ENCODE measurements at regions not wholly inside any gene's neighbourhood (a gene's known extent, or its start where the extent isn't known, plus 50 kb on each side); places are given as distances from the start of the nearest gene placed in this dataset.

DNA sequence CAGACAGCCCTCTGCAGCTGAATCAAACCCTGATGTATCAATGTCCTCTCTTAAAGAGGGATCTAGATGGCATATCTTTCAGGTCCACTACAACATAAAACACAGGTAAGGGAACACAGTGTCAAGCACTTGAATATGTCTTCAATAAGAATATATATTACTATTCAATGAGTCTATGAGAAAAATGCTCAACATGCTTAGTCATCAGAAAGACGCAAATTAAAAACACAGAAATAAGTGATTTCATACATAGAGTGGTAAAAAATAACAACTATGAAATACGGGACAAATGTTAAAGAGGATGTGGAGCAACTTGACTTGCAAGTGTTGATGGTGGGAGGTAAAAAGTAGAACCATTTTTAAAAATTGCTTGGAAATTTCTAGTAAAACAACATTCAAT, 544.6 kb upstream of the HS3ST1 start:
- no peak overlapping the region for H3K4me3 ChIP-seq (ENCODE audit: low read length)
- no peaks in the 10 kb centered on the region for H3K27me3 ChIP-seq (ENCODE audit: insufficient read depth, low read depth, low read length)
- no peaks in the 10 kb centered on the region for H3K79me2 ChIP-seq (replicated peaks; ENCODE audit: insufficient read depth, low read length)
- H3K9ac ChIP-seq (ENCODE audit: low read length), result no peak overlapping the region
- H4K20me1 ChIP-seq (ENCODE audit: insufficient read depth), result no peaks in the 10 kb centered on the region
- TF ChIP-seq SMC3 (conservative IDR thresholded peaks at IDR 0.05; ENCODE audit: poor library complexity) (no peak), EZH2 (IDR thresholded peaks at IDR 0.05; ENCODE audit: borderline replicate concordance, insufficient read depth, low read length, poor library complexity, severe bottlenecking) (no peak), TAF1 (IDR thresholded peaks at IDR 0.05; ENCODE audit: low read depth) (no peak), POLR2AphosphoS5 (IDR thresholded peaks at IDR 0.05) (no peak), EP300 (conservative IDR thresholded peaks at IDR 0.05; ENCODE audit: poor library complexity, severe bottlenecking) (no peak), MXI1 (conservative IDR thresholded peaks at IDR 0.05; ENCODE audit: poor library complexity, severe bottlenecking) (no peak), RAD21 (conservative IDR thresholded peaks at IDR 0.05) (no peak)
- TF ChIP-seq, protein P1, sequence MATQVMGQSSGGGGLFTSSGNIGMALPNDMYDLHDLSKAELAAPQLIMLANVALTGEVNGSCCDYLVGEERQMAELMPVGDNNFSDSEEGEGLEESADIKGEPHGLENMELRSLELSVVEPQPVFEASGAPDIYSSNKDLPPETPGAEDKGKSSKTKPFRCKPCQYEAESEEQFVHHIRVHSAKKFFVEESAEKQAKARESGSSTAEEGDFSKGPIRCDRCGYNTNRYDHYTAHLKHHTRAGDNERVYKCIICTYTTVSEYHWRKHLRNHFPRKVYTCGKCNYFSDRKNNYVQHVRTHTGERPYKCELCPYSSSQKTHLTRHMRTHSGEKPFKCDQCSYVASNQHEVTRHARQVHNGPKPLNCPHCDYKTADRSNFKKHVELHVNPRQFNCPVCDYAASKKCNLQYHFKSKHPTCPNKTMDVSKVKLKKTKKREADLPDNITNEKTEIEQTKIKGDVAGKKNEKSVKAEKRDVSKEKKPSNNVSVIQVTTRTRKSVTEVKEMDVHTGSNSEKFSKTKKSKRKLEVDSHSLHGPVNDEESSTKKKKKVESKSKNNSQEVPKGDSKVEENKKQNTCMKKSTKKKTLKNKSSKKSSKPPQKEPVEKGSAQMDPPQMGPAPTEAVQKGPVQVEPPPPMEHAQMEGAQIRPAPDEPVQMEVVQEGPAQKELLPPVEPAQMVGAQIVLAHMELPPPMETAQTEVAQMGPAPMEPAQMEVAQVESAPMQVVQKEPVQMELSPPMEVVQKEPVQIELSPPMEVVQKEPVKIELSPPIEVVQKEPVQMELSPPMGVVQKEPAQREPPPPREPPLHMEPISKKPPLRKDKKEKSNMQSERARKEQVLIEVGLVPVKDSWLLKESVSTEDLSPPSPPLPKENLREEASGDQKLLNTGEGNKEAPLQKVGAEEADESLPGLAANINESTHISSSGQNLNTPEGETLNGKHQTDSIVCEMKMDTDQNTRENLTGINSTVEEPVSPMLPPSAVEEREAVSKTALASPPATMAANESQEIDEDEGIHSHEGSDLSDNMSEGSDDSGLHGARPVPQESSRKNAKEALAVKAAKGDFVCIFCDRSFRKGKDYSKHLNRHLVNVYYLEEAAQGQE (IDR thresholded peaks at IDR 0.05; ENCODE audit: borderline replicate concordance), result no peak
- TF ChIP-seq, protein P2, sequence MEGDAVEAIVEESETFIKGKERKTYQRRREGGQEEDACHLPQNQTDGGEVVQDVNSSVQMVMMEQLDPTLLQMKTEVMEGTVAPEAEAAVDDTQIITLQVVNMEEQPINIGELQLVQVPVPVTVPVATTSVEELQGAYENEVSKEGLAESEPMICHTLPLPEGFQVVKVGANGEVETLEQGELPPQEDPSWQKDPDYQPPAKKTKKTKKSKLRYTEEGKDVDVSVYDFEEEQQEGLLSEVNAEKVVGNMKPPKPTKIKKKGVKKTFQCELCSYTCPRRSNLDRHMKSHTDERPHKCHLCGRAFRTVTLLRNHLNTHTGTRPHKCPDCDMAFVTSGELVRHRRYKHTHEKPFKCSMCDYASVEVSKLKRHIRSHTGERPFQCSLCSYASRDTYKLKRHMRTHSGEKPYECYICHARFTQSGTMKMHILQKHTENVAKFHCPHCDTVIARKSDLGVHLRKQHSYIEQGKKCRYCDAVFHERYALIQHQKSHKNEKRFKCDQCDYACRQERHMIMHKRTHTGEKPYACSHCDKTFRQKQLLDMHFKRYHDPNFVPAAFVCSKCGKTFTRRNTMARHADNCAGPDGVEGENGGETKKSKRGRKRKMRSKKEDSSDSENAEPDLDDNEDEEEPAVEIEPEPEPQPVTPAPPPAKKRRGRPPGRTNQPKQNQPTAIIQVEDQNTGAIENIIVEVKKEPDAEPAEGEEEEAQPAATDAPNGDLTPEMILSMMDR (IDR thresholded peaks at IDR 0.05; ENCODE audit: poor library complexity, severe bottlenecking), result no peak
- no peaks in the 10 kb centered on the region for H3F3A ChIP-seq (ENCODE audit: insufficient read depth, low read length, poor library complexity, severe bottlenecking)
- H3K9me2 ChIP-seq (ENCODE audit: insufficient read depth, low read length), result no peaks in the 10 kb centered on the region
- H3K4me2 ChIP-seq (ENCODE audit: low read length), result no peak overlapping the region
- no peak overlapping the region for H2AFZ ChIP-seq (ENCODE audit: low read depth, low read length)
- no peak overlapping the region for H3K27ac ChIP-seq (ENCODE audit: low read length)
- H3K36me3 ChIP-seq (ENCODE audit: insufficient read depth, low read length), result no peaks in the 10 kb centered on the region
- no peaks in the 10 kb centered on the region for H3K9me3 ChIP-seq (ENCODE audit: low read length)

DNA sequence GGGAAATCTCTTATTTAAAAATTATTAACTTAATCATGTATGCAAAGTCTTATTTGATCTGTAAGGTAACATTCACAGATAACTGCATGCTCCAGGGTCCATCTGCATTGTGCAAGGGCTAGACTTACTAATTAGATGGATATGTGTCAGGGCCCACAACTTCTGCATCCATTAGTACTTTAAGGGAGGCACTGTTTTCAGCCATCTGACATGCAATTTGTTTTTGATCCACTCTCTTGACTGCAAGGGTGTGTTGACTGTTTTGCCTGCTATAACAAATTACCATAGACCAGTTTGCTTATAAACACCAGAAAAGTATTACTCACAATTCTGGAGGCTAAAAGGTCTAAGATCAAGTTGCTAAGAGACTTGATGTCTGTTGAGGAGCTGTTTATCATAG, 542.1 kb upstream of the HS3ST1 start:
- Histone ChIP-seq H3F3A (ENCODE audit: insufficient read depth, low read length, poor library complexity, severe bottlenecking) (no peaks in the 10 kb centered on the region), H3K9me2 (ENCODE audit: insufficient read depth, low read length) (no peaks in the 10 kb centered on the region), H3K9ac (ENCODE audit: low read length) (no peak overlapping the region), H3K27me3 (ENCODE audit: insufficient read depth, low read depth, low read length) (no peaks in the 10 kb centered on the region), H3K27ac (ENCODE audit: low read length) (no peak overlapping the region), H3K36me3 (ENCODE audit: insufficient read depth, low read length) (no peaks in the 10 kb centered on the region), H3K9me3 (ENCODE audit: low read length) (no peaks in the 10 kb centered on the region), H2AFZ (ENCODE audit: low read depth, low read length) (no peak overlapping the region), H3K4me2 (ENCODE audit: low read length) (no peak overlapping the region), H3K4me3 (ENCODE audit: low read length) (no peak overlapping the region), H3K79me2 (replicated peaks; ENCODE audit: insufficient read depth, low read length) (no peaks in the 10 kb centered on the region), H4K20me1 (ENCODE audit: insufficient read depth) (no peaks in the 10 kb centered on the region)
- TF ChIP-seq POLR2AphosphoS5 (IDR thresholded peaks at IDR 0.05), result no peak
- TF ChIP-seq, protein P1 (IDR thresholded peaks at IDR 0.05; ENCODE audit: borderline replicate concordance), result no peak
- no peak for TF ChIP-seq TAF1 (IDR thresholded peaks at IDR 0.05; ENCODE audit: low read depth)
- TF ChIP-seq EP300 (conservative IDR thresholded peaks at IDR 0.05; ENCODE audit: poor library complexity, severe bottlenecking), result no peak
- no peak for TF ChIP-seq RAD21 (conservative IDR thresholded peaks at IDR 0.05)
- TF ChIP-seq MXI1 (conservative IDR thresholded peaks at IDR 0.05; ENCODE audit: poor library complexity, severe bottlenecking), result no peak
- TF ChIP-seq SMC3 (conservative IDR thresholded peaks at IDR 0.05; ENCODE audit: poor library complexity), result no peak
- TF ChIP-seq EZH2 (IDR thresholded peaks at IDR 0.05; ENCODE audit: borderline replicate concordance, insufficient read depth, low read length, poor library complexity, severe bottlenecking), result no peak
- TF ChIP-seq, protein P2 (IDR thresholded peaks at IDR 0.05; ENCODE audit: poor library complexity, severe bottlenecking), result no peak
